Hematopoietic multipotent progenitor cell (in vitro differentiated cells): ENCODE measurements at regions not wholly inside any gene's neighbourhood (a gene's known extent, or its start where the extent isn't known, plus 50 kb on each side); places are given as distances from the start of the nearest gene placed in this dataset.

Experiments
- DNase-seq, 3 donors: peaks; one replicate each; pipeline ENCODE4 v3.0.0-alpha.2; 2011 to 2015; ENCODE audit warnings: low read depth in 2 of 3, low spot score in 2 of 3

GRCh38 chr2:188187726-188188125 is 103.9 kb upstream of the GULP1 start:
- no peak for DNase-seq

- no peak for DNase-seq
Observed at GRCh38 chr2:188189356-188189755, 102.3 kb upstream of the GULP1 start.

GRCh38 chr2:188193230-188193629 is 98.4 kb upstream of the GULP1 start:
- DNase-seq = no peak

GRCh38 chr2:188196343-188197008 is 95.2 kb upstream of the GULP1 start:
- no peak for DNase-seq

GRCh38 chr2:188199716-188200128 is 92.0 kb upstream of the GULP1 start:
- DNase-seq = no peak

GRCh38 chr2:188201639-188202038 is 90.0 kb upstream of the GULP1 start:
- DNase-seq = no peak

GRCh38 chr2:188202777-188203176 is 88.9 kb upstream of the GULP1 start:
- no peak for DNase-seq

- DNase-seq = no peak
Observed at GRCh38 chr2:188203776-188204175, 87.9 kb upstream of the GULP1 start.

GRCh38 chr2:188204824-188205223 is 86.8 kb upstream of the GULP1 start:
- no peak for DNase-seq

- no peak for DNase-seq
Observed at GRCh38 chr2:188207554-188207953, 84.1 kb upstream of the GULP1 start.

- no peak for DNase-seq
Observed at GRCh38 chr2:188209218-188209617, 82.5 kb upstream of the GULP1 start.

- no peak for DNase-seq
Observed at GRCh38 chr2:188217264-188217663, 74.4 kb upstream of the GULP1 start.

GRCh38 chr2:188219541-188219940 is 72.1 kb upstream of the GULP1 start:
- no peak for DNase-seq

- DNase-seq = no peak
Observed at GRCh38 chr2:188220535-188220934, 71.1 kb upstream of the GULP1 start.

- DNase-seq = no peak
Observed at GRCh38 chr2:188227713-188228112, 64.0 kb upstream of the GULP1 start.

GRCh38 chr2:188235364-188235763 is 56.3 kb upstream of the GULP1 start:
- no peak for DNase-seq

GRCh38 chr2:188238386-188238785 is 53.3 kb upstream of the GULP1 start:
- peak in 1 of 3 donors; percentile 0 for DNase-seq
